GM10266 (cell line): ENCODE measurements at regions not wholly inside any gene's neighbourhood (a gene's known extent, or its start where the extent isn't known, plus 50 kb on each side); places are given as distances from the start of the nearest gene placed in this dataset.

Experiments
- DNase-seq: peaks from one replicate; pipeline ENCODE4 v3.0.0; 2012; ENCODE audit errors: extremely low spot score
- CTCF ChIP-seq: IDR thresholded peaks from 2 replicates; pipeline ENCODE4 v1.5.1; 2012; ENCODE audit warnings: mild to moderate bottlenecking, low read depth; ENCODE audit not compliant: control insufficient read depth, insufficient read depth; ENCODE audit errors: missing control alignments

- DNase-seq: no peak
- no peak for TF ChIP-seq CTCF
Observed at GRCh38 chr4:16439768-16440167, 213.5 kb upstream of the TAPT1 start.

- no peak for TF ChIP-seq CTCF
- no peak for DNase-seq
Observed at GRCh38 chr4:16438986-16439385, 212.7 kb upstream of the TAPT1 start.

GRCh38 chr4:16437836-16438235, 211.6 kb upstream of the TAPT1 start:
- DNase-seq: no peak
- no peak for TF ChIP-seq CTCF

GRCh38 chr4:16431866-16432265, 205.6 kb upstream of the TAPT1 start:
- no peak for DNase-seq
- TF ChIP-seq CTCF: no peak

DNA sequence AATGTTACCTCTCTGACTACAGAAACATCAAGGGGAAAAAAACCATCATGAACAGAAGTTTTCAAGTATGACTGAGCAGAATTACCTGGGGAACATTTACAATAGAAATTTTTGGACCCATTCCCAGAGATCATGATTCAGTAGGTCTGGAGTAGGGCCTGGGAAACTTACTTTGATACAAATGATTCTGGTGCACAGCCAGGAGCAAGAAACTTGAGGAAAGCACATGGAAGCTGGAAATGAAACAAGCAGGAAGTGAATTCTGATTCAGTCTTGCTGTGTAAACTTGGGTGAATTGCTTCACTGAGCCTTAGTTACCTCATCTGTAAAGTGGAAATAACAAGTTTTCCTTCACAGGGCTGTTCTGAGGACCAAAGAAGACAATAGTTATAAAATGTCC, 192.5 kb upstream of the TAPT1 start:
- no peak for DNase-seq
- TF ChIP-seq CTCF: no peak

GRCh38 chr4:16417198-16417597, 190.9 kb upstream of the TAPT1 start:
- DNase-seq: no peak
- no peak for TF ChIP-seq CTCF

- no peak for TF ChIP-seq CTCF
- DNase-seq: no peak
Observed at GRCh38 chr4:16416601-16417000, 190.3 kb upstream of the TAPT1 start.
